Liver (tissue), 8 donors: ENCODE measurements at regions not wholly inside any gene's neighbourhood (a gene's known extent, or its start where the extent isn't known, plus 50 kb on each side); places are given as distances from the start of the nearest gene placed in this dataset.

Source experiments
- DNase-seq: peaks from one replicate; pipeline ENCODE4 v3.0.0-alpha.2; 2017; ENCODE audit warnings: low spot score
- H3K27ac ChIP-seq, 2 donors: one replicate each; pipeline ENCODE4 v1.7.0; 2013; ENCODE audit warnings: inconsistent platforms in 2 of 2, low read length in 2 of 2, control low read depth in 1 of 2, low read depth in 1 of 2, mild to moderate bottlenecking in 1 of 2
- H3K27me3 ChIP-seq, 4 donors: one replicate each; pipeline versions ENCODE4 v1.6.1 to v1.7.0; 2013; ENCODE audit warnings: low read length in 3 of 4, inconsistent platforms in 1 of 4, mild to moderate bottlenecking in 1 of 4, moderate library complexity in 1 of 4; ENCODE audit not compliant: control insufficient read depth in 4 of 4, insufficient read depth in 4 of 4
- H3K36me3 ChIP-seq, 4 donors: one replicate each; pipeline versions ENCODE4 v1.6.1 to v1.7.0; 2013; ENCODE audit warnings: low read length in 3 of 4, mild to moderate bottlenecking in 3 of 4, low read depth in 1 of 4, moderate library complexity in 1 of 4; ENCODE audit not compliant: control insufficient read depth in 4 of 4, insufficient read depth in 3 of 4
- H3K4me1 ChIP-seq, 4 donors: one replicate each; pipeline versions ENCODE4 v1.6.1 to v1.7.0; 2013; ENCODE audit warnings: low read length in 3 of 4, mild to moderate bottlenecking in 3 of 4, moderate library complexity in 1 of 4; ENCODE audit not compliant: control insufficient read depth in 4 of 4, insufficient read depth in 4 of 4
- H3K4me3 ChIP-seq, 3 donors: one replicate each; pipeline versions ENCODE4 v1.6.1 to v1.7.0; 2013; ENCODE audit warnings: low read length in 3 of 3, control low read depth in 1 of 3, low read depth in 1 of 3, mild to moderate bottlenecking in 1 of 3
- H3K9ac ChIP-seq, 2 donors: one replicate each; pipeline ENCODE4 v1.7.0; 2013; ENCODE audit warnings: low read length in 2 of 2, mild to moderate bottlenecking in 2 of 2, moderate library complexity in 2 of 2, control low read depth in 1 of 2, low read depth in 1 of 2
- H3K9me3 ChIP-seq, 4 donors: one replicate each; pipeline versions ENCODE4 v1.6.1 to v1.7.0; 2013; ENCODE audit warnings: low read length in 3 of 4; ENCODE audit not compliant: control insufficient read depth in 4 of 4
- ATF3 ChIP-seq: IDR thresholded peaks from 2 replicates; pipeline ENCODE4 v1.6.1; 2016; ENCODE audit warnings: antibody characterized with exemption
- CTCF ChIP-seq: fragments of 150-350 bp; IDR thresholded peaks from 2 replicates; pipeline ENCODE4 v1.5.1; 2017; ENCODE audit warnings: improper control_type of control experiment, low read depth, low read length; ENCODE audit not compliant: missing input control
- EGR1 ChIP-seq, 2 donors: IDR thresholded peaks; 2 replicates each; pipeline ENCODE4 v1.6.1; 2016 to 2018; ENCODE audit warnings: antibody characterized with exemption in 2 of 2, low read depth in 2 of 2
- FOXA1 ChIP-seq: IDR thresholded peaks from 2 replicates; pipeline ENCODE4 v1.6.1; 2016; ENCODE audit warnings: antibody characterized with exemption
- FOXA2 ChIP-seq: IDR thresholded peaks from 2 replicates; pipeline ENCODE4 v1.6.1; 2016; ENCODE audit warnings: antibody characterized with exemption
- GABPA ChIP-seq, 2 donors: IDR thresholded peaks in 1 of 2; conservative IDR thresholded peaks in 1 of 2; 2 replicates each; pipeline ENCODE4 v1.6.1; 2016; ENCODE audit warnings: antibody characterized with exemption in 2 of 2, mild to moderate bottlenecking in 1 of 2, moderate library complexity in 1 of 2
- HNF4A ChIP-seq, 2 donors: conservative IDR thresholded peaks; 2 replicates each; pipeline ENCODE4 v1.6.1; 2016; ENCODE audit warnings: antibody characterized with exemption in 2 of 2, mild to moderate bottlenecking in 2 of 2
- HNF4G ChIP-seq: IDR thresholded peaks from 2 replicates; pipeline ENCODE4 v1.6.1; 2016; ENCODE audit warnings: antibody characterized with exemption
- MAX ChIP-seq: IDR thresholded peaks from 2 replicates; pipeline ENCODE4 v1.6.1; 2016; ENCODE audit warnings: antibody characterized with exemption
- NR2F2 ChIP-seq: IDR thresholded peaks from 2 replicates; pipeline ENCODE4 v1.6.1; 2016; ENCODE audit warnings: antibody characterized with exemption
- RAD21 ChIP-seq, 2 donors: IDR thresholded peaks; 2 replicates each; pipeline ENCODE4 v1.6.1; 2016; ENCODE audit warnings: antibody characterized with exemption in 2 of 2, mild to moderate bottlenecking in 2 of 2
- REST ChIP-seq: IDR thresholded peaks from 2 replicates; pipeline ENCODE4 v1.6.1; 2016; ENCODE audit warnings: antibody characterized with exemption, mild to moderate bottlenecking
- RXRA ChIP-seq, 2 donors: IDR thresholded peaks; 2 replicates each; pipeline ENCODE4 v1.6.1; 2017 to 2018; ENCODE audit warnings: antibody characterized with exemption in 2 of 2, mild to moderate bottlenecking in 1 of 2
- SP1 ChIP-seq: IDR thresholded peaks from 2 replicates; pipeline ENCODE4 v1.6.1; 2018; ENCODE audit warnings: antibody characterized with exemption, mild to moderate bottlenecking
- TAF1 ChIP-seq: conservative IDR thresholded peaks from 2 replicates; pipeline ENCODE4 v1.6.1; 2016; ENCODE audit warnings: antibody characterized with exemption, mild to moderate bottlenecking
- ZBTB33 ChIP-seq: IDR thresholded peaks from 2 replicates; pipeline ENCODE4 v1.6.1; 2016; ENCODE audit warnings: antibody characterized with exemption
- WGBS: extraction: QIAGEN DNeasy Blood & Tissue Kit; methylation state at CpG from one replicate; pipeline ENCODE4 v1.1.7; 2013; 5-methylcytosine and 5-hydroxymethylcytosine counted together
- donor health status: healthy.
- donor health status: healthy.
- donor health status: healthy.
- donor health status: healthy.
- donor health status: healthy.

- TF ChIP-seq GABPA (IDR thresholded peaks at IDR 0.05 in 1 of 2, conservative IDR thresholded peaks at IDR 0.05 in 1 of 2) (peak in 1 of 2 donors; percentile 38), ATF3 (no peak), RXRA (IDR thresholded peaks at IDR 0.05) (peak; percentile 31 to 85), SP1 (peak; percentile 58), ZBTB33 (no peak)
Measured at GRCh38 chr15:70376929-70377691, 279.4 kb upstream of the TLE3 start (continued).

GRCh38 chr15:70376031-70376928, 278.6 kb upstream of the TLE3 start:
- Histone ChIP-seq H3K9me3 (no peaks in the 10 kb centered on the region), H3K4me1 (peaks cover 5 to 34% (median 24%) of the 10 kb centered on the region in 4 donors), H3K36me3 (no peaks in the 10 kb centered on the region), H3K27me3 (no peaks in the 10 kb centered on the region), H3K9ac (peak overlapping the region in 1 of 2 donors; percentile 32), H3K27ac (peak overlapping the region; percentile 54 to 77), H3K4me3 (peak overlapping the region in 1 of 3 donors; percentile 6)
- DNase-seq, result peak; percentile 27
- 61% methylated on average over 12 of the region's 12 CpGs for WGBS
- TF ChIP-seq REST (no peak), GABPA (IDR thresholded peaks at IDR 0.05 in 1 of 2, conservative IDR thresholded peaks at IDR 0.05 in 1 of 2) (no peak), NR2F2 (no peak), MAX (no peak), FOXA2 (no peak), TAF1 (no peak), RXRA (IDR thresholded peaks at IDR 0.05) (no peak), EGR1 (IDR thresholded peaks at IDR 0.05; ENCODE audit: low read depth in 2 of 2) (no peak), HNF4A (conservative IDR thresholded peaks at IDR 0.05) (no peak), CTCF (no peak), SP1 (no peak), FOXA1 (no peak), ATF3 (no peak), RAD21 (IDR thresholded peaks at IDR 0.05) (no peak), HNF4G (no peak)
